Parathyroid adenoma (tissue), 2 donors: ENCODE measurements at regions not wholly inside any gene's neighbourhood (a gene's known extent, or its start where the extent isn't known, plus 50 kb on each side); places are given as distances from the start of the nearest gene placed in this dataset.

ENCODE experiments used
- H2AFZ ChIP-seq: fragments of 300-600 bp; sonication (generic); one replicate; pipeline ENCODE4 v1.7.0; 2017; ENCODE audit warnings: antibody characterized with exemption, mild to moderate bottlenecking
- H3K27ac ChIP-seq: fragments of 300-600 bp; sonication (generic); one replicate; pipeline ENCODE4 v1.7.0; 2017
- H3K27me3 ChIP-seq: fragments of 300-600 bp; sonication (generic); one replicate; pipeline ENCODE4 v1.7.0; 2017; ENCODE audit warnings: low read length; ENCODE audit not compliant: control insufficient read depth, insufficient read depth
- H3K36me3 ChIP-seq: fragments of 300-600 bp; sonication (generic); one replicate; pipeline ENCODE4 v1.7.0; 2017; ENCODE audit warnings: low read length; ENCODE audit not compliant: control insufficient read depth, insufficient read depth
- H3K4me1 ChIP-seq: fragments of 300-600 bp; sonication (generic); one replicate; pipeline ENCODE4 v1.7.0; 2017; ENCODE audit warnings: control low read depth
- H3K4me2 ChIP-seq: fragments of 300-600 bp; sonication (generic); one replicate; pipeline ENCODE4 v1.7.0; 2017; ENCODE audit warnings: low read length
- H3K4me3 ChIP-seq: fragments of 300-600 bp; sonication (generic); one replicate; pipeline ENCODE4 v1.7.0; 2017; ENCODE audit warnings: low read depth, low read length
- H3K79me2 ChIP-seq: fragments of 300-600 bp; sonication (generic); one replicate; pipeline ENCODE4 v1.7.0; 2017; ENCODE audit warnings: control low read depth
- H3K9ac ChIP-seq: fragments of 300-600 bp; sonication (generic); one replicate; pipeline ENCODE4 v1.7.0; 2017; ENCODE audit warnings: mild to moderate bottlenecking
- H3K9me3 ChIP-seq: fragments of 300-600 bp; sonication (generic); one replicate; pipeline ENCODE4 v1.7.0; 2017; ENCODE audit warnings: low read length; ENCODE audit not compliant: control insufficient read depth
- TF ChIP-seq, protein P1 (sequence below): fragments of 300-600 bp; sonication (generic); IDR thresholded peaks from one replicate; pipeline ENCODE4 v1.7.0; 2017; ENCODE audit warnings: antibody characterized with exemption, mild to moderate bottlenecking
- donor health status: primary hyperparathyroidism.

GRCh38 chr7:28354601-28355402 is 57.5 kb upstream of the CREB5 start:
- no peak overlapping the region for H2AFZ ChIP-seq
- no peak overlapping the region for H3K9ac ChIP-seq
- no peaks in the 10 kb centered on the region for H3K79me2 ChIP-seq
- no peak overlapping the region for H3K4me3 ChIP-seq
- H3K4me2 ChIP-seq, result no peak overlapping the region
- H3K27ac ChIP-seq, result no peak overlapping the region
- H3K4me1 ChIP-seq, result no peaks in the 10 kb centered on the region
- TF ChIP-seq, protein P1, sequence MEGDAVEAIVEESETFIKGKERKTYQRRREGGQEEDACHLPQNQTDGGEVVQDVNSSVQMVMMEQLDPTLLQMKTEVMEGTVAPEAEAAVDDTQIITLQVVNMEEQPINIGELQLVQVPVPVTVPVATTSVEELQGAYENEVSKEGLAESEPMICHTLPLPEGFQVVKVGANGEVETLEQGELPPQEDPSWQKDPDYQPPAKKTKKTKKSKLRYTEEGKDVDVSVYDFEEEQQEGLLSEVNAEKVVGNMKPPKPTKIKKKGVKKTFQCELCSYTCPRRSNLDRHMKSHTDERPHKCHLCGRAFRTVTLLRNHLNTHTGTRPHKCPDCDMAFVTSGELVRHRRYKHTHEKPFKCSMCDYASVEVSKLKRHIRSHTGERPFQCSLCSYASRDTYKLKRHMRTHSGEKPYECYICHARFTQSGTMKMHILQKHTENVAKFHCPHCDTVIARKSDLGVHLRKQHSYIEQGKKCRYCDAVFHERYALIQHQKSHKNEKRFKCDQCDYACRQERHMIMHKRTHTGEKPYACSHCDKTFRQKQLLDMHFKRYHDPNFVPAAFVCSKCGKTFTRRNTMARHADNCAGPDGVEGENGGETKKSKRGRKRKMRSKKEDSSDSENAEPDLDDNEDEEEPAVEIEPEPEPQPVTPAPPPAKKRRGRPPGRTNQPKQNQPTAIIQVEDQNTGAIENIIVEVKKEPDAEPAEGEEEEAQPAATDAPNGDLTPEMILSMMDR, result no peak
- H3K36me3 ChIP-seq, result no peaks in the 10 kb centered on the region
- no peaks in the 10 kb centered on the region for H3K9me3 ChIP-seq
- peaks cover 4% of the 10 kb centered on the region for H3K27me3 ChIP-seq

DNA sequence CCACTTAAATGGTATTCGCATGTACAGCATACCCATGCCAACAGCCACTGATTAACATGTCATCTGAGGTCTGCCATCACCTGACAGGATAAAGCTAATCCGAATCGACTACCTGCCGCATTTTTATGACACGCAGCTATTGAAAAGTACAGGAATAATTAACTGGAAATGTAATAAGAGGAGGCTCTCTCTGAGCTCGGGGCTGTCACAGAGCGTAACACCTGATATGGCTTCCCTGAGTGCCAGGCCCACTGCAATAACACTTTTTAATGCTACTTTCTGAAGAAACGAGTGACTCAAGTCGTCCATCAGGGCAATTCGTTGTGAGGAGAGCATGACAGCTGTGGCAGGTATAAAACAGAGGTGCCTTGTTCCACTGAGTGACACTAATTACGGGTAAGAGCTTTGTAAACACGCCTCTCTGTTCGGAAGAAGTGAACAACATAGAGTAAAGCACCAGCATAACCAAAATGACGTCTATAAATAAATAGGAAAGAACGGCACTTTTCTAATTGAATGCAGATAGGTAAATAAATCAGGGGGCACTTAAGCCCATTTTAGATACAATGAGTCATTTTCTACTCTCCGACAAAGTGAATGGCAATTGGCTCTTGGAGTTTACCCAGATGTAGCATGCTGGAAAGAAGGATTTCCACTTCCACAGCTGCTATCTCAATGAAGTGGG is 56.5 kb upstream of the CREB5 start:
- no peak overlapping the region for H2AFZ ChIP-seq
- H3K36me3 ChIP-seq, result no peaks in the 10 kb centered on the region
- H3K9me3 ChIP-seq, result no peaks in the 10 kb centered on the region
- H3K79me2 ChIP-seq, result no peaks in the 10 kb centered on the region
- H3K27me3 ChIP-seq, result peaks cover 4% of the 10 kb centered on the region
- TF ChIP-seq, protein P1, result no peak
- H3K4me1 ChIP-seq, result no peaks in the 10 kb centered on the region
- no peak overlapping the region for H3K27ac ChIP-seq
- no peak overlapping the region for H3K4me3 ChIP-seq
- no peak overlapping the region for H3K4me2 ChIP-seq
- no peak overlapping the region for H3K9ac ChIP-seq

DNA sequence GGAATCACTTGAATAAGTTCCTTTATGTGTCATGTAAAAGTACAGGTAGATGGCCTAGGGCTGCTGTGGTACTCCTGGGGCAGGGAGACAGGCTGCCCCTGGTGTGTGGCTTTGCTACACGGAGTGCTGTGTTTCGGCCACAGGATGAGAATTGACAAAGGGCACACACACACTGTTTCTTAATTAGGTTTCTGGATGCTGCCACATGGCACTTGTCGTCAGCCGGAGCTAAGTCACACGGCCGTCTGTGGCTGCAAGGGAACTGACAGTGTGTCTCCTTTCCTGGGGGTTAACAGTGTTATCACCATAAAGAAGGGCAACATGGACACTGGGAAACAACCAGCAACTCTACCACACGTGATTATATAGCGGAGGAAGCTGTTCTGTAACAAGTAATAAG is 55.7 kb upstream of the CREB5 start:
- no peak overlapping the region for H3K27ac ChIP-seq

DNA sequence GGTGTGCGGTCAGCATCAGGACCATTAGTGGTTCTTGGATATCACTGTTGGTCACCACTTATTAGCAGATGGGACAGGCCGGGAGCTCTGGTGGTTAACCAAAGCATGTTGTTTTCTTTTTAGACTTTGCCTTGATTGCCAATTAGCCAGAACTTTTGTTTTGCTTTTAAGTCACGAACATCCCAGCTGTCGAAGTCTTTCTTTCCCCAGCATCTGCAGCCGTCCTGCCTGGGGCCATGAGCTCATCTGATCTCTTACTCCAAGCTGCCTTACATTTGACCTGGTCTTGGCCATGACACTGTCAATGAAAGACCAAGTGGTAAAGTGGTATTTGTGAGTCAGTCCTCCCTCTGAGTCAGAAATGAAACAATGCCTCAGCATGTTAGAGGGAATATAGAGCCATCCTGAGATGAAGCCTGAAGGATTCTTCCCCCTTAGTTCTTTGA is 53.9 kb upstream of the CREB5 start:
- TF ChIP-seq, protein P1, result no peak
- H3K4me2 ChIP-seq, result no peak overlapping the region
- H3K4me3 ChIP-seq, result no peak overlapping the region
- no peaks in the 10 kb centered on the region for H3K36me3 ChIP-seq
- no peaks in the 10 kb centered on the region for H3K4me1 ChIP-seq
- no peak overlapping the region for H3K27ac ChIP-seq
- no peaks in the 10 kb centered on the region for H3K9me3 ChIP-seq
- H3K79me2 ChIP-seq, result no peaks in the 10 kb centered on the region
- no peak overlapping the region for H2AFZ ChIP-seq
- no peaks in the 10 kb centered on the region for H3K27me3 ChIP-seq
- H3K9ac ChIP-seq, result no peak overlapping the region

More for the DNA sequence above, 55.7 kb upstream of the CREB5 start:
- Histone ChIP-seq H2AFZ (no peak overlapping the region), H3K36me3 (no peaks in the 10 kb centered on the region), H3K4me1 (no peaks in the 10 kb centered on the region), H3K4me2 (no peak overlapping the region), H3K27me3 (peaks cover 4% of the 10 kb centered on the region), H3K9me3 (no peaks in the 10 kb centered on the region), H3K9ac (no peak overlapping the region), H3K79me2 (no peaks in the 10 kb centered on the region), H3K4me3 (no peak overlapping the region)
- TF ChIP-seq, protein P1, result no peak
